Natural killer cell (primary cell): ENCODE measurements at regions not wholly inside any gene's neighbourhood (a gene's known extent, or its start where the extent isn't known, plus 50 kb on each side); places are given as distances from the start of the nearest gene placed in this dataset.

Experiments used
- ATAC-seq, 3 donors: fragments of 150-1000 bp in 2 of 3; fragments of 200-7000 bp in 1 of 3; cut with Tn5 transposase; 1 replicate in 1 of 3; 2 replicates in 2 of 3; pipeline ENCODE4 v1.10.0; 2021; ENCODE audit warnings: mild to moderate bottlenecking in 2 of 3, moderate library complexity in 2 of 3
- DNase-seq, 2 donors: peaks; one replicate each; pipeline versions ENCODE4 v3.0.0 to v3.0.0-alpha.2; 2013 to 2021; ENCODE audit warnings: mixed read lengths in 1 of 2
- H3K27ac ChIP-seq: one replicate; pipeline ENCODE4 v1.5.1; 2013; ENCODE audit warnings: mild to moderate bottlenecking, low read length
- H3K27me3 ChIP-seq: one replicate; pipeline ENCODE4 v1.6.1; 2013; ENCODE audit warnings: low read length; ENCODE audit not compliant: control insufficient read depth, insufficient read depth
- H3K36me3 ChIP-seq: one replicate; pipeline ENCODE4 v1.6.1; 2013; ENCODE audit warnings: low read length; ENCODE audit not compliant: control insufficient read depth, insufficient read depth
- H3K4me1 ChIP-seq: one replicate; pipeline ENCODE4 v1.6.1; 2013; ENCODE audit warnings: low read length; ENCODE audit not compliant: control insufficient read depth, insufficient read depth
- H3K4me3 ChIP-seq: one replicate; pipeline ENCODE4 v1.5.1; 2013; ENCODE audit warnings: low read length
- H3K9me3 ChIP-seq: one replicate; pipeline ENCODE4 v1.6.1; 2013; ENCODE audit warnings: low read length; ENCODE audit not compliant: control insufficient read depth, insufficient read depth
- H3K27ac Mint-ChIP-seq, 2 donors: one replicate each; pipeline ENCODE4 v1.8.0; 2022; ENCODE audit warnings: mild to moderate bottlenecking in 2 of 2, mixed read lengths in 2 of 2, moderate library complexity in 1 of 2
- H3K27me3 Mint-ChIP-seq, 2 donors: one replicate each; pipeline ENCODE4 v1.8.0; 2022; ENCODE audit warnings: low read depth in 2 of 2, mixed read lengths in 2 of 2
- H3K36me3 Mint-ChIP-seq: one replicate; pipeline ENCODE4 v1.8.0; 2022; ENCODE audit warnings: mixed read lengths
- H3K4me1 Mint-ChIP-seq, 2 donors: one replicate each; pipeline ENCODE4 v1.8.0; 2022; ENCODE audit warnings: mixed read lengths in 2 of 2
- H3K4me3 Mint-ChIP-seq: one replicate; pipeline ENCODE4 v1.8.0; 2022; ENCODE audit warnings: mild to moderate bottlenecking, moderate library complexity, mixed read lengths
- H3K9me3 Mint-ChIP-seq, 2 donors: one replicate each; pipeline ENCODE4 v1.8.0; 2022; ENCODE audit warnings: mixed read lengths in 2 of 2
- WGBS: methylation state at CpG from one replicate; pipeline ENCODE4 v1.1.7; 2013; ENCODE audit warnings: missing lambda C conversion rate; ENCODE audit not compliant: insufficient coverage; 5-methylcytosine and 5-hydroxymethylcytosine counted together
- intact Hi-C: fragments of 100-400 bp; cut with micrococcal nuclease; formaldehyde crosslinking; loops from one replicate; pipeline ENCODE4 v1.14.2; 2022
- TF ChIP-seq, protein P1 (sequence below): fragments of 200-600 bp; IDR thresholded peaks from one replicate; pipeline ENCODE4 v1.8.0; 2022; ENCODE audit warnings: antibody characterized with exemption

DNA sequence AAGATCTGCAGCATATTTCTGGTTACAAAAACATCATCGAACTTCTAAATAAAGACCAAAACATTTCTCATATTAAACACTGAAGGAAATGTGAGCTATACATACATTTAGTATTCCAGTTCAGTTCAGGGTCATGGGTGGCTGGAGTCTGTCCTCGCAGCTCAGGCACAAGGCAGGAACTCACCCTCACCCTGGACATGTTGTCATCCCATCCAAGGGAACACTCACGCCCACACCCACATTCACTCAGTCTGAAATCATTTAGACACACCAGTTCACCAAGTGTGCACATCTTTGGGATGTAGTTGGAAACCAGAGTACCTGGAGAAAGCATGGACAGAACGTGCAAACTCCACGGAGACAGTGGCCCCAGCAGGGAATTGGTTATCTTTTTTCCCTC, 481.0 kb downstream of the RASEF start:
- no peaks in the 10 kb centered on the region for H3K36me3 Mint-ChIP-seq

DNA sequence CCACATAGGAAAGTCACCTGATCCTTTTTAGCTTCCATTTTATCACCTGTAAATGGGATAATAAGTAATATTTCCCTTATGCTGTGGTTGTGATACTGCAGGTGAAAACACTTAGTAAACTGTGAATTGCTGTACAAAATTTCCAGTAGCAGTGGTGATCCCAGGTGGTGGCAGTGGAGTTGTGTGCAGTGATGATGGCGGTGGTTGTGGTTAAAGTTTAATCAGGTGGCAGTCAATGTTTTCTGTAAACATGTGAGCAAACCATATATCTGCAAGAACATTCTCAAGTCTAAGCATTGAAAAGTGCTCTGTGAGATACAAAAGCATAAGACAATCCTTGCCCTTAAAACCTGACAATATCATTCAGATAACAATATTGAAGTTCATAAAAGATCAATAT, 480.2 kb downstream of the RASEF start:
- no peak overlapping the region for H3K27ac ChIP-seq
- 64% methylated on average over 1 of the region's 1 CpG for WGBS
- no peak for ATAC-seq

More for the DNA sequence above, 481.0 kb downstream of the RASEF start:
- Histone ChIP-seq H3K4me3 (no peak overlapping the region), H3K27me3 (no peaks in the 10 kb centered on the region), H3K27ac (no peak overlapping the region), H3K9me3 (no peaks in the 10 kb centered on the region), H3K4me1 (no peaks in the 10 kb centered on the region), H3K36me3 (no peaks in the 10 kb centered on the region)
- no peak for DNase-seq
- H3K27ac Mint-ChIP-seq = no peak overlapping the region
- no peak for ATAC-seq
- WGBS = 81% methylated on average over 5 of the region's 5 CpGs
- no peak overlapping the region for H3K4me3 Mint-ChIP-seq
- TF ChIP-seq, protein P1, sequence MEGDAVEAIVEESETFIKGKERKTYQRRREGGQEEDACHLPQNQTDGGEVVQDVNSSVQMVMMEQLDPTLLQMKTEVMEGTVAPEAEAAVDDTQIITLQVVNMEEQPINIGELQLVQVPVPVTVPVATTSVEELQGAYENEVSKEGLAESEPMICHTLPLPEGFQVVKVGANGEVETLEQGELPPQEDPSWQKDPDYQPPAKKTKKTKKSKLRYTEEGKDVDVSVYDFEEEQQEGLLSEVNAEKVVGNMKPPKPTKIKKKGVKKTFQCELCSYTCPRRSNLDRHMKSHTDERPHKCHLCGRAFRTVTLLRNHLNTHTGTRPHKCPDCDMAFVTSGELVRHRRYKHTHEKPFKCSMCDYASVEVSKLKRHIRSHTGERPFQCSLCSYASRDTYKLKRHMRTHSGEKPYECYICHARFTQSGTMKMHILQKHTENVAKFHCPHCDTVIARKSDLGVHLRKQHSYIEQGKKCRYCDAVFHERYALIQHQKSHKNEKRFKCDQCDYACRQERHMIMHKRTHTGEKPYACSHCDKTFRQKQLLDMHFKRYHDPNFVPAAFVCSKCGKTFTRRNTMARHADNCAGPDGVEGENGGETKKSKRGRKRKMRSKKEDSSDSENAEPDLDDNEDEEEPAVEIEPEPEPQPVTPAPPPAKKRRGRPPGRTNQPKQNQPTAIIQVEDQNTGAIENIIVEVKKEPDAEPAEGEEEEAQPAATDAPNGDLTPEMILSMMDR = no peak
- no peaks in the 10 kb centered on the region for H3K4me1 Mint-ChIP-seq
- no peaks in the 10 kb centered on the region for H3K27me3 Mint-ChIP-seq
- peaks cover 0 to 8% of the 10 kb centered on the region in 2 donors for H3K9me3 Mint-ChIP-seq
- intact Hi-C loops = no loop called here

DNA sequence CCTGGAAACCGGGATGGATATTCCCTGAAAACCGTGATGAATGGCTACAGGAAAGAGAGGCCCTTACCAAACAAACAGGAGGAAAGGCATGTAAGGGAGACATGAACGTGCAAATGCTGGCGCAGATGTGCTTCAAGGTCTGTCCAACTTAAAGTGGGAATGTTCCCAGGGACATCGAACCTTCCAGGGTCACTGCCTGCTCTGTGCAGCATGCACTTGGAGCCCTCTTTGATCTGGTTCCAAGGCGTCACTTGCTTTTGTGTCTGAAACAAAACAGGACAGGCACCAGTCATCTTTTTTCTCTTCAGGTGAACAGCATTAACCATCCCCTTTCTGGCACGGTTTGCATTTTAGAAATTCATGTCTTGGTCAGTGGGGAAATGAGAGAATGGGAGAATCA, 479.4 kb downstream of the RASEF start:
- Mint-ChIP-seq H3K9me3 (peaks cover 0 to 8% of the 10 kb centered on the region in 2 donors), H3K4me3 (no peak overlapping the region), H3K36me3 (no peaks in the 10 kb centered on the region), H3K27me3 (no peaks in the 10 kb centered on the region), H3K4me1 (no peaks in the 10 kb centered on the region), H3K27ac (no peak overlapping the region)
- Histone ChIP-seq H3K27me3 (no peaks in the 10 kb centered on the region), H3K4me1 (no peaks in the 10 kb centered on the region), H3K9me3 (no peaks in the 10 kb centered on the region), H3K36me3 (no peaks in the 10 kb centered on the region), H3K27ac (no peak overlapping the region), H3K4me3 (no peak overlapping the region)
- ATAC-seq = no peak
- intact Hi-C loops = no loop called here
- no peak for DNase-seq
- TF ChIP-seq, protein P1 = no peak
- WGBS = 86% methylated on average over 6 of the region's 7 CpGs

More for the DNA sequence above, 480.2 kb downstream of the RASEF start:
- intact Hi-C loops = no loop called here
- H3K4me3 ChIP-seq = no peak overlapping the region
- Mint-ChIP-seq H3K4me1 (no peaks in the 10 kb centered on the region), H3K36me3 (no peaks in the 10 kb centered on the region), H3K9me3 (peaks cover 0 to 8% of the 10 kb centered on the region in 2 donors), H3K4me3 (no peak overlapping the region), H3K27ac (no peak overlapping the region), H3K27me3 (no peaks in the 10 kb centered on the region)
- DNase-seq = no peak
- H3K36me3 ChIP-seq = no peaks in the 10 kb centered on the region
- no peaks in the 10 kb centered on the region for H3K4me1 ChIP-seq
- no peaks in the 10 kb centered on the region for H3K9me3 ChIP-seq
- H3K27me3 ChIP-seq = no peaks in the 10 kb centered on the region
- TF ChIP-seq, protein P1 = no peak

DNA sequence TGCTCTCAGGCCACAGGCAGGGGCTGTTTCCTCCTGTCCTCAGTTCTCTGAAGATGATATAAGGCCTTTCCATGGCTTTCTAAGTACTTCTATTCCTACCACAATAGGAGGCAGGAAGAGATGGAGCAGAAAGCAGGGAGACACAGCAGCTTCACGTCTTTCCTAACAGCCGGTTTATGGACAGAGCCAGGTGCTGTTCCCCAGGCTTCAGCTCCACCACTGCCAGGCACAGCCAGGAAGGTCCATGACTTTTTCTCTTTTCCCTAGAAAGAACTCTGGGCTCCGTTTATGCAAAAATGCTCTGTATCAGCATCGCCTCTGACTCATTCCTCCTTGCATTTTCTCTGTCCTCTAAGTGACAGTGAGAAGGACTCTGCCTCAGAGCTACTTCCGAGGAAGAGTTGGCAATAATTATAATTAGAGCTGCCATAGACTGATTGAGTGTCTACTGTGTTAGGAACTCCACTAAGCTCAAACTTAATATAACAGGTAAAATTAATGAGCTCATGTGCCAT, 478.5 kb downstream of the RASEF start:
- ATAC-seq (no peak), DNase-seq (no peak)
- WGBS = 87% methylated on average over 4 of the region's 5 CpGs
- no peaks in the 10 kb centered on the region for H3K36me3 ChIP-seq
- Mint-ChIP-seq H3K4me1 (no peaks in the 10 kb centered on the region), H3K27ac (no peak overlapping the region), H3K4me3 (no peak overlapping the region), H3K9me3 (peaks cover 0 to 6% of the 10 kb centered on the region in 2 donors), H3K27me3 (no peaks in the 10 kb centered on the region), H3K36me3 (no peaks in the 10 kb centered on the region)
- H3K4me1 ChIP-seq = no peaks in the 10 kb centered on the region
- no peaks in the 10 kb centered on the region for H3K9me3 ChIP-seq
- no peak overlapping the region for H3K4me3 ChIP-seq
- TF ChIP-seq, protein P1 = no peak
- no peak overlapping the region for H3K27ac ChIP-seq
- intact Hi-C loops = no loop called here
- no peaks in the 10 kb centered on the region for H3K27me3 ChIP-seq
